H1 (cell line): ENCODE measurements at regions not wholly inside any gene's neighbourhood (a gene's known extent, or its start where the extent isn't known, plus 50 kb on each side); places are given as distances from the start of the nearest gene placed in this dataset.

Experiments used
- CEBPB ChIP-seq: IDR thresholded peaks from 2 replicates; pipeline ENCODE4 v1.6.1; 2012; ENCODE audit warnings: low read depth, low read length
- CREB1 ChIP-seq: IDR thresholded peaks from 2 replicates; pipeline ENCODE4 v1.6.1; 2012; ENCODE audit warnings: inconsistent platforms
- EGR1 ChIP-seq: IDR thresholded peaks from 2 replicates; pipeline ENCODE4 v1.6.1; 2011; ENCODE audit warnings: low read depth, low read length, borderline replicate concordance
- EZH2 ChIP-seq: fragments of 200-600 bp; sonication (generic); IDR thresholded peaks from 2 replicates; pipeline ENCODE4 v1.7.1; 2012; ENCODE audit warnings: low read depth, mild to moderate bottlenecking, moderate library complexity, low read length, inconsistent platforms; ENCODE audit not compliant: severe bottlenecking
- NRF1 ChIP-seq: IDR thresholded peaks from 2 replicates; pipeline ENCODE4 v1.6.1; 2011; ENCODE audit warnings: mild to moderate bottlenecking, low read depth, low read length, improper control_type of control experiment
- POLR2A ChIP-seq, 2 experiments: IDR thresholded peaks; 1 replicate in 1 of 2; 2 replicates in 1 of 2; pipeline ENCODE4 v1.6.1; 2011; ENCODE audit warnings: low read depth in 2 of 2, low read length in 2 of 2, mild to moderate bottlenecking in 2 of 2; ENCODE audit errors: control extremely low read depth in 1 of 2
- SRF ChIP-seq: IDR thresholded peaks from 2 replicates; pipeline ENCODE4 v1.6.1; 2011; ENCODE audit warnings: mild to moderate bottlenecking, low read depth, low read length, moderate library complexity
- TAF1 ChIP-seq: IDR thresholded peaks from 2 replicates; pipeline ENCODE4 v1.6.1; 2011; ENCODE audit warnings: mild to moderate bottlenecking, low read depth, low read length
- TBP ChIP-seq: IDR thresholded peaks from 2 replicates; pipeline ENCODE4 v1.6.1; 2011; ENCODE audit warnings: low read depth, low read length, improper control_type of control experiment
- TF ChIP-seq, protein P1 (sequence below): fragments of 300-600 bp; sonication (generic); IDR thresholded peaks from 2 replicates; pipeline ENCODE4 v1.7.1; 2012; ENCODE audit warnings: low read length, moderate library complexity, mild to moderate bottlenecking, inconsistent platforms; ENCODE audit not compliant: insufficient replicate concordance

DNA sequence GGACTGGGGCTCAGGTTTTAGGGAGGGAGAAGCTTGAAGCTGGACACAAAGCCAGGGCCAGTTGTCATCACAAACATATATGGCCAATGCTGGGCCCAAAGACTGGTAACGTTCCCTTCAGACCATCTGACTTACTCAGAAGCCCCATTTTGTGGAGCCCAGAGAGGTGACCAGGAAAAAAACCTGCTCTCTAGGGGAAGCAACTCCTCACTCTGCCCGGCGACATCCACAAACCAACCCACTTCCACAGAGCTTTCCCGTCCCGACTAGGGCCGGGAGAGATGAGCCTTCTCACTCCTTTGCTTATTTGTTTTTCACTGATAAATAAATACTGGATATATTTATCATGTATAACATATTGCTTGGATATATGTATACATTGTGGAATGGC is 180.9 kb upstream of the RTL1 start (continued):
- TF ChIP-seq, protein P1, sequence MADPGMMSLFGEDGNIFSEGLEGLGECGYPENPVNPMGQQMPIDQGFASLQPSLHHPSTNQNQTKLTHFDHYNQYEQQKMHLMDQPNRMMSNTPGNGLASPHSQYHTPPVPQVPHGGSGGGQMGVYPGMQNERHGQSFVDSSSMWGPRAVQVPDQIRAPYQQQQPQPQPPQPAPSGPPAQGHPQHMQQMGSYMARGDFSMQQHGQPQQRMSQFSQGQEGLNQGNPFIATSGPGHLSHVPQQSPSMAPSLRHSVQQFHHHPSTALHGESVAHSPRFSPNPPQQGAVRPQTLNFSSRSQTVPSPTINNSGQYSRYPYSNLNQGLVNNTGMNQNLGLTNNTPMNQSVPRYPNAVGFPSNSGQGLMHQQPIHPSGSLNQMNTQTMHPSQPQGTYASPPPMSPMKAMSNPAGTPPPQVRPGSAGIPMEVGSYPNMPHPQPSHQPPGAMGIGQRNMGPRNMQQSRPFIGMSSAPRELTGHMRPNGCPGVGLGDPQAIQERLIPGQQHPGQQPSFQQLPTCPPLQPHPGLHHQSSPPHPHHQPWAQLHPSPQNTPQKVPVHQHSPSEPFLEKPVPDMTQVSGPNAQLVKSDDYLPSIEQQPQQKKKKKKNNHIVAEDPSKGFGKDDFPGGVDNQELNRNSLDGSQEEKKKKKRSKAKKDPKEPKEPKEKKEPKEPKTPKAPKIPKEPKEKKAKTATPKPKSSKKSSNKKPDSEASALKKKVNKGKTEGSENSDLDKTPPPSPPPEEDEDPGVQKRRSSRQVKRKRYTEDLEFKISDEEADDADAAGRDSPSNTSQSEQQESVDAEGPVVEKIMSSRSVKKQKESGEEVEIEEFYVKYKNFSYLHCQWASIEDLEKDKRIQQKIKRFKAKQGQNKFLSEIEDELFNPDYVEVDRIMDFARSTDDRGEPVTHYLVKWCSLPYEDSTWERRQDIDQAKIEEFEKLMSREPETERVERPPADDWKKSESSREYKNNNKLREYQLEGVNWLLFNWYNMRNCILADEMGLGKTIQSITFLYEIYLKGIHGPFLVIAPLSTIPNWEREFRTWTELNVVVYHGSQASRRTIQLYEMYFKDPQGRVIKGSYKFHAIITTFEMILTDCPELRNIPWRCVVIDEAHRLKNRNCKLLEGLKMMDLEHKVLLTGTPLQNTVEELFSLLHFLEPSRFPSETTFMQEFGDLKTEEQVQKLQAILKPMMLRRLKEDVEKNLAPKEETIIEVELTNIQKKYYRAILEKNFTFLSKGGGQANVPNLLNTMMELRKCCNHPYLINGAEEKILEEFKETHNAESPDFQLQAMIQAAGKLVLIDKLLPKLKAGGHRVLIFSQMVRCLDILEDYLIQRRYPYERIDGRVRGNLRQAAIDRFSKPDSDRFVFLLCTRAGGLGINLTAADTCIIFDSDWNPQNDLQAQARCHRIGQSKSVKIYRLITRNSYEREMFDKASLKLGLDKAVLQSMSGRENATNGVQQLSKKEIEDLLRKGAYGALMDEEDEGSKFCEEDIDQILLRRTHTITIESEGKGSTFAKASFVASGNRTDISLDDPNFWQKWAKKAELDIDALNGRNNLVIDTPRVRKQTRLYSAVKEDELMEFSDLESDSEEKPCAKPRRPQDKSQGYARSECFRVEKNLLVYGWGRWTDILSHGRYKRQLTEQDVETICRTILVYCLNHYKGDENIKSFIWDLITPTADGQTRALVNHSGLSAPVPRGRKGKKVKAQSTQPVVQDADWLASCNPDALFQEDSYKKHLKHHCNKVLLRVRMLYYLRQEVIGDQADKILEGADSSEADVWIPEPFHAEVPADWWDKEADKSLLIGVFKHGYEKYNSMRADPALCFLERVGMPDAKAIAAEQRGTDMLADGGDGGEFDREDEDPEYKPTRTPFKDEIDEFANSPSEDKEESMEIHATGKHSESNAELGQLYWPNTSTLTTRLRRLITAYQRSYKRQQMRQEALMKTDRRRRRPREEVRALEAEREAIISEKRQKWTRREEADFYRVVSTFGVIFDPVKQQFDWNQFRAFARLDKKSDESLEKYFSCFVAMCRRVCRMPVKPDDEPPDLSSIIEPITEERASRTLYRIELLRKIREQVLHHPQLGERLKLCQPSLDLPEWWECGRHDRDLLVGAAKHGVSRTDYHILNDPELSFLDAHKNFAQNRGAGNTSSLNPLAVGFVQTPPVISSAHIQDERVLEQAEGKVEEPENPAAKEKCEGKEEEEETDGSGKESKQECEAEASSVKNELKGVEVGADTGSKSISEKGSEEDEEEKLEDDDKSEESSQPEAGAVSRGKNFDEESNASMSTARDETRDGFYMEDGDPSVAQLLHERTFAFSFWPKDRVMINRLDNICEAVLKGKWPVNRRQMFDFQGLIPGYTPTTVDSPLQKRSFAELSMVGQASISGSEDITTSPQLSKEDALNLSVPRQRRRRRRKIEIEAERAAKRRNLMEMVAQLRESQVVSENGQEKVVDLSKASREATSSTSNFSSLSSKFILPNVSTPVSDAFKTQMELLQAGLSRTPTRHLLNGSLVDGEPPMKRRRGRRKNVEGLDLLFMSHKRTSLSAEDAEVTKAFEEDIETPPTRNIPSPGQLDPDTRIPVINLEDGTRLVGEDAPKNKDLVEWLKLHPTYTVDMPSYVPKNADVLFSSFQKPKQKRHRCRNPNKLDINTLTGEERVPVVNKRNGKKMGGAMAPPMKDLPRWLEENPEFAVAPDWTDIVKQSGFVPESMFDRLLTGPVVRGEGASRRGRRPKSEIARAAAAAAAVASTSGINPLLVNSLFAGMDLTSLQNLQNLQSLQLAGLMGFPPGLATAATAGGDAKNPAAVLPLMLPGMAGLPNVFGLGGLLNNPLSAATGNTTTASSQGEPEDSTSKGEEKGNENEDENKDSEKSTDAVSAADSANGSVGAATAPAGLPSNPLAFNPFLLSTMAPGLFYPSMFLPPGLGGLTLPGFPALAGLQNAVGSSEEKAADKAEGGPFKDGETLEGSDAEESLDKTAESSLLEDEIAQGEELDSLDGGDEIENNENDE, result no peak
- TF ChIP-seq EGR1 (no peak), CREB1 (no peak), NRF1 (no peak), EZH2 (no peak), TAF1 (no peak), POLR2A (IDR thresholded peaks at IDR 0.05; ENCODE audit: control extremely low read depth in 1 of 2, low read depth in 2 of 2, low read length in 2 of 2) (no peak), TBP (no peak), SRF (no peak), CEBPB (no peak)
